SKM-1 treated with dmso at 0.1 percent for 144 hours (cell line): ENCODE measurements at regions not wholly inside any gene's neighbourhood (a gene's known extent, or its start where the extent isn't known, plus 50 kb on each side); places are given as distances from the start of the nearest gene placed in this dataset.

Experiments
- DNase-seq: peaks from one replicate; lab custom pipeline; 2025; ENCODE audit not compliant: unreplicated experiment; lab: John Stamatoyannopoulos, UW

- no peak for DNase-seq
These were observed 136.8 kb downstream of the OLIG3 start for GRCh38 chr6:137357263-137357947.

GRCh38 chr6:137353842-137354397 lies 134.7 kb upstream of the IFNGR1 start:
- DNase-seq: no peak

GRCh38 chr6:137353346-137353745 lies 134.2 kb upstream of the IFNGR1 start:
- no peak for DNase-seq

GRCh38 chr6:137352859-137353258 lies 133.7 kb upstream of the IFNGR1 start:
- no peak for DNase-seq

- DNase-seq: peak; percentile 94
These were observed 132.7 kb upstream of the IFNGR1 start for GRCh38 chr6:137351890-137352289.

- no peak for DNase-seq
These were observed 131.7 kb upstream of the IFNGR1 start for GRCh38 chr6:137350857-137351256.

- no peak for DNase-seq
These were observed 131.0 kb upstream of the IFNGR1 start for GRCh38 chr6:137349856-137350830.

GRCh38 chr6:137348777-137349176 lies 129.6 kb upstream of the IFNGR1 start:
- no peak for DNase-seq

GRCh38 chr6:137343241-137343640 lies 124.1 kb upstream of the IFNGR1 start:
- DNase-seq: no peak

GRCh38 chr6:137342607-137343190 lies 123.5 kb upstream of the IFNGR1 start:
- DNase-seq: no peak

GRCh38 chr6:137341681-137342195 lies 122.6 kb upstream of the IFNGR1 start:
- no peak for DNase-seq

GRCh38 chr6:137339929-137340559 lies 120.9 kb upstream of the IFNGR1 start:
- no peak for DNase-seq

- no peak for DNase-seq
These were observed 115.7 kb upstream of the IFNGR1 start for GRCh38 chr6:137334884-137335283.

- DNase-seq: no peak
These were observed 114.9 kb upstream of the IFNGR1 start for GRCh38 chr6:137334094-137334493.

- no peak for DNase-seq
These were observed 113.6 kb upstream of the IFNGR1 start for GRCh38 chr6:137332637-137333280.

GRCh38 chr6:137323860-137324259 lies 104.7 kb upstream of the IFNGR1 start:
- peak; percentile 1 for DNase-seq

- no peak for DNase-seq
These were observed 101.1 kb upstream of the IFNGR1 start for GRCh38 chr6:137320271-137320670.

- DNase-seq: peak; percentile 9
These were observed 97.4 kb upstream of the IFNGR1 start for GRCh38 chr6:137316626-137317025.

GRCh38 chr6:137315081-137315480 lies 95.9 kb upstream of the IFNGR1 start:
- peak; percentile 85 for DNase-seq
